GM19395 (cell line): ENCODE measurements at regions not wholly inside any gene's neighbourhood (a gene's known extent, or its start where the extent isn't known, plus 50 kb on each side); places are given as distances from the start of the nearest gene placed in this dataset.

ENCODE experiments used
- ATAC-seq: cut with Tn5 transposase; IDR thresholded peaks from one replicate; pipeline ENCODE4 v1.9.1; 2021; ENCODE audit warnings: mild to moderate bottlenecking, moderate library complexity; ENCODE audit not compliant: unreplicated experiment

DNA sequence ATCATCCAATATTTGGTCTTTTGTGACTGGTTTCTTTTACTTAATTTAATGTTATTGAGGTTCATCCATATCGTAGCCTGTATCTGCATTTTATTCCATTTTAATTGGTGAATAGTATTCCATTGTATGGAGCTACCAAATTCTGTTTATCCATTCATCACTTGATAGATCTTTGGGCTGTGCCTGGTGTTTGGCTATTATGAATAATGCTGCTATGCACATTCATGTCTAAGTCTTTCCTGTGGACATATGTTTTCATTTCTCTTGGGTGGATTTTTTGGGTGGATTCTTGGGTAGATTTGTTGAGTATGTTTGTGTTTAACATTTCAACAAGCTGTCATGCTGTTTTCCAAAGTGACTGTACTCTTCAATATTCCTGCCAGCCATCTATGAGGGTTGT is 52.5 kb upstream of the NEDD4L start:
- ATAC-seq, result no peak

DNA sequence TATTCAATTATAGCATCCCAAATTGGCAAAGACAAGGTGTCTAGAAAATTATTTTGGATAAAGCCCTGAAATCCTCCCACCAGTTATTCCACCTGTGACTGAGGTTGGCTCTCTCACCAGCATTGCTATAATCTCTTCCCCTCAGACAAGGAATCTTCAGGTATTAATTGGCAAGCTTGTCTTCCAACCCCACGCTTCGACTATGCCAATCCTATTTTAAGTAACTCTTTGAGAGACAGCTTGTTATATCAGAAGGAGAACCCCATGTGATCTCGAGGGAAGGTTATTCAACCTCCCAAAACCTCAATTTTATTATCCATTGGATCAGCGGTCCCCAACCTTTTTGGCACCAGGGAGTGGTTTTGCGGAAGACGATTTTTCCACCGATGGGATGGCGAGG is 54.5 kb upstream of the NEDD4L start:
- ATAC-seq, result no peak

DNA sequence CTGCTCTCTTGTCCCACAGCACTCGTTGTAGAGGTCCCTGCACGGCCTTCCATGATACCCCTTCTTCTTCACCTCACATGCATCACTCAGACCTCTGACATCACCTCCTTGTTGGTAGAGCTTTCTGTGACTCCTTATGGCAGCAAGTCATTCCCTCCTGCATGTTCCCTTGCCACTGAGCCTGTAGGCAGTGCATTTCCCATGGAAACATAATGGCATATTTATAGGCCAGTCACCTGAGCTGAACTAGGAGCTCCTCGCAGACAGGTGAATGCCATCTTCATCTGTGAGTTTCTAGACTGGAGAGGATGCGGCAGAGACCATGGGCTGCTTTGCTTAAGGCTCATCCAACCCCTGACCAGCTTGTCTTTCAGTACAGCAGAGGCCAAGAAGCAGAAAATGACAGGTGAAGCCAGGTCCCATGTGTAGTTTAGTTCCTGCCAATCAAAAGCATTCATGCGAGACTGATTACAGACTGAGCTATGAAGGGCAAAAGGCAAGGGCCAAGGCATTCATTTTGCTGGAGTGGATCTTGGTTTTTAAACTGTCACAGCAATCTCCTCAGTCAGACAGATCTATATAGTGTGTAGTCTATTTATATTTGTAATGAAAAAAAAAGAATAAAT is 59.4 kb upstream of the NEDD4L start:
- no peak for ATAC-seq

DNA sequence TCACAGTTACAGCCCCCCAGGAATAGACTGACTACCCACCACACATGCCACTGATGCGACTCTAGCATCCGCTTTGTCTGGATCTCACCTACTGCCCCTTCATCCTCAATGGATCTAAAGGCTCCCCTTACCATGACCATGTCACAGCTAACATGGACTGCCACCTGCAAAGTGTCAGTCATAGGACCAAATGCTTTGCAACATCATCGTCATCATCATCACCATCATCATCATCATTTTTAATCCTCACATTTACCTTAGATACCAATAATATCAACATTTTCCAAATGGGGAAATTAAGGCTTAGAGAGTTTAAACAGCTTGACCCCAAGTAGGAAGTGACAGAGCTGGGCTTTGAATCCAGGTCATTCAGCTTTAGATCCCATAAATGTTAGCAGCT is 60.1 kb upstream of the NEDD4L start:
- ATAC-seq, result no peak

DNA sequence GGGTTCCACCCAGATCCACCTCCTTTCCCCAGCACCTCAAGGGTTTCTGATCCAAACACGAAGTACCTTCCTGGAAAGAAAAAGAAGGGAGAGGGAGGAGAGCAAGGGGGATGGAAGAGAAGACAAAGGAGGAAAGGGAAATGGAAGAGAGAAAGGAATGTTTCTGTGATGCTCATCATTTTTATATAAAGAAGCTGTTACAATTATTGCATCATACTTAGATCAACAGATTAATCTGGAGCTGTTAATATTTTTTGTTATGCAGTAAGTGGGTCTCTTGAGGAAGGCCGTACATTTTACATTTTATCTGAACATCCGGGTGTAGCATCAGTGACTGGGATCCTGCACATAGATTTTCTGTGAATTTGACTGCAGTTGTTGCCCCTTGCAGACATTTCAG is 60.6 kb upstream of the NEDD4L start:
- ATAC-seq, result no peak

DNA sequence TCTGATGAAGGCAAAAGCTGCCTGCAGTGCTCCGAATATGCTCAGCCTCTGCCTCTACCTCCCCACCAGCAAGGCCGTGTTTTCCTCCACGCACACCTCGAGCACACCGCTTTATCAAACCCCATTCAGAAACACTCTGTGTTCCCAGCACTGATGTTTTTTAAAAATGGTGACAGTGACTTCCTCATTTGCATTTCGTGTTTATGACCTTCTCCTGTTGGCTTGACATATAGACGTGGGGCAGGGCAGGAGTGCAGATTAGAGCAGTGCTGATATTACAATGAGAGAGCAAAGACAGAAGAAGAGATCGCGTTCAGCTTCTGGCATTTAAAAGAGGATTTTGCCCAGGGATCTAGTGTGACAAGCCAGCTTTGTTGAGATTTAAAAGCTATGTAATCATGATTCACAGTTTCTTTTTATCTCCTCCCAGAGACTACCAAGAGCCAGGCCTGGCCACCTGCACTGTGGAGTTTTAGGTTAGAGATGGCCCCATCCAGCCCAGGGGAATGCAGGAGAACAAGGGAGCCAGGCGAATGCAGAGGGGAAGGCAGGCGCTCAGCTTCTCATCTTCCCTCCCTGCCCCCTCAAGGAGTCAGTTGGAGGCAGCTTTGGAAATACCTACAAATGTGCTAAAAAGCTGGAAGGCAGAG is 61.5 kb upstream of the NEDD4L start:
- no peak for ATAC-seq

DNA sequence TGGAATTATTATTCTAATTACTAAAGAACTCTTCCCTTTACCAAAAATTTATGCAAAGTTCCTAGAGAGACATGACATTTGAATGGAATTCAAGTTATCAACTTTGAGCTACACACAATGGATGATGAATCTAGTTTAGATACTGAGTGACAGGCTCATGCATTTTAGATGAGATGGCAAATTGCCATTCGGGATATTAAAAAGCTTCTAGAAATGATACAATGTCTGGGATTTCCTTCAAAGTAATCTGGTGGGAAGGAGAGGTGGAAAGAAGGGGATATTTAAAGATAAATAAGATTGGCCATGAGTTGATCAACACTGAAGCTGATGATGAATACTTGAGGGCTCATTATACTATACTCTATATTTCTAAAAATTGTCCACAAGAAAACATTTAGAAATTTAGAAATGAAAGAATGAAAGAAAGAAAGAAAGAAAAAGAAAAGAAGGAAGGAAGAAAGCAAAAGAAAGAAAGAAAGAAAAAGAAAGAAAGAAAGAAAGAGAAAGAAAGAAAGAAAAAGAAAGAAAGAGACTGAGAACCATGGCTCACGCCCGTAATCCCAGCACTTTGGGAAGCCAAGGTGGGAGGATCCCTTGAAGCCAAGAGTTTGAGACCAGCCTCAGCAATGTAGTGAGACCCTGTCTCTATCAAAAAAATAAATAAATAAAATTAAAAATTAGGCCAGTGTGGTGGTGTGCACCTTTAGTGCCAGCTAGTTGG is 62.6 kb upstream of the NEDD4L start:
- no peak for ATAC-seq

DNA sequence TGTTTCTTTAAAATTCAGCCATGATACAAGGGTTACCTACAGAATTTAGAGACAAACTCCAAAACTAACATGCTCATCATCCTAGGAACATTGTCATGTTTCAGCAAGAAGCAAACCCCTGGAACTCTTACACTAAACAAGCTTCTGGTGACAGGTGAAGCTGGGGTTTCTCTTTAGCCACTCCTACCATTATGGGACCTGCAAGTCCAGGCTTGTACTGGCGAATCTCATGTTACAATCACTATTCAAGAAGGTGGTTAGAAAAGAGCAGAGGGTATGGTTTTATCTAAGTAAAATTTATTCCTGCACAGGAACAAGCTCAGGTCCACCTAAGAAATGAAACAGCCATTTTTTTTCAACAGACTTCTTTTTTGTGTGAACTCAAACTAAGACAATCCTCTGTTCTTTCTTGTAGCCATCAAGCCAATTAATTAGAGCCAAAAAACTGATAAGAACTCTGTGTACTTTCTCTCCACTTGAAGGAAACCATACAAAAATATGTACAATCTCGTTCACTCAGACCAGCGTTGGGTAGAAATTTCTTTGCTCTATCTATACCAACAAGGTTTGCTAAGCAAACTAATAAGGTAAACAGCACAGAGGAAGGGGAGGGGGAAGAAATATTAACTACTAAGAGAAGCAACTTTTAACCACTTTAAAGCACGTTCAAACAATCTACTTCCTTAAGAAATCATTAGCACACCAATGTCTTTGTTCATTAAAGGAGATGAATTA is 63.3 kb upstream of the NEDD4L start:
- ATAC-seq, result no peak

DNA sequence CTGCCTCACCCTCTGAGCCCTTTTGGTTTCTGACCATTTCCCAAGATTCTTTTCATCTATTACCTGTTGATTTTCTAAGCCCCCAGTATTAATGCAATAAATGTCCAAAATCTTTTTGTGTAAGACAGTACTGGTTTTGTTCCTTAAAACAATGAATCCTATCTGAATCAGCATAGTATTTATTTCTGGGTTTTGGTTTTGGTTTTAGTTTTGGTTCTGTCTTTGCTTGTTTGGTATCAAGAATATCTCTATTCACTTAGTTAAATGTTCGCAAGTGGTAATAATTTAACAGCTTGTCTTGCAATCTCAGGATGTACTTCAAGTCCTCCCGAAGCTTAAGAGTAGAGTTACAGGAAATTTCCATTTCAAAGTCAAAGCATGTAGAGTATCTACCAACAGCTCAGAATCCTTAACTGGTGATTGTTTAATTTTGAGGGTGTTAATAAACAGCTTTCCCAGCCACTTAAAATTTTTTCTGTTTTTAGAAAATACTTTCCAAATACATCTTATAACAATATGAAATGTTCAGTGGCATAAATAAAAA is 67.7 kb upstream of the NEDD4L start:
- peak; percentile 57 for ATAC-seq

DNA sequence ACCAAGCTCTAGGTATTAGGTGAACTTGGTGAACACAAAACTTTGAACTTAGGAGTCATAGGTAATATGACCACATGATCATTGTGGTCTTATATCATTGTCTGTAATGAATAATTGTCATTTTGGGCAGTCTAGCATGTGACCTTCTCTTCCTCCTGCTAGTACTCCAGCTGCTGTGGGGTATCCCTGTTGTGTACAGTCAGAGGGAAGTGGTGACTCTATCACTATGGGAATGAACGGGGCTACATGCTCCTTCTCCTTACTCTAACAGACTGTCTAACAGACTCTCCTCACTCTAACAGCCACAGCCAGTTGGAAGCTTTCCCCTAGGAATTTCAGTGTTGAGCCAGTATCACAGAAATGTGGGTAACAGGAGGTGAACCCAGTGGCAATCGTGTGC is 68.2 kb upstream of the NEDD4L start:
- peak; percentile 34 for ATAC-seq

DNA sequence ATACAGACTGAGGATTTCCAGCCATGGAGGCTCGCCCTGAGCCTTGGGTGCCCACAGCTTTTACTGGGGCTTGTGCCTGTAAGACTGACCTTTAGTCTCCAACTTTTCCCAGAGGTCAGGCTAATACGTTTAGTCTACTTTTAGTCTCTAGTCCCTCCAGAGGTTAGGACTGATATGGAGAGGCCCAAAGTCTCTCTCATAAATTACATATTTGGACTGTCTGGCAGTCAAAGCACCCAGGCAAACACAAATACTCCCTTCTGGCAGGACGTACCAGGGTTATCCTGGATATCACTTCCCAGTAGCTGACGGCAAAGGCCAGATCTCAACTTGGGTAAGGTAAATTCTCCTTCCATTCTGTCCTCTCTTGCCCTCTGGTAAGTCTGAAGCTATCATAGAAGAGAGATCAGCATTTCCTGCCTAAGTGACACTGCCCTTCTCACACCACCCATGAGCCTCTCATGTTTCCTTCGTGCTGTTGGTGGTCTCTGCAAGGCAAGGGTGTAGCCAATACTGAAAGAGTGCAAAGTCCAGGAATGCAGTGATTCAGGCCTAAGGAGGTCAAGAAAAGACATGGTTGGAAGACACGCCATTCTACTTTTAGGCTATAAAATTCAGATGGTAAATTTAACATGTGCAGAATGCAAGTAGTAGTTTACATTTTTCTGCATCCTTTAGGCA is 69.3 kb upstream of the NEDD4L start:
- no peak for ATAC-seq

DNA sequence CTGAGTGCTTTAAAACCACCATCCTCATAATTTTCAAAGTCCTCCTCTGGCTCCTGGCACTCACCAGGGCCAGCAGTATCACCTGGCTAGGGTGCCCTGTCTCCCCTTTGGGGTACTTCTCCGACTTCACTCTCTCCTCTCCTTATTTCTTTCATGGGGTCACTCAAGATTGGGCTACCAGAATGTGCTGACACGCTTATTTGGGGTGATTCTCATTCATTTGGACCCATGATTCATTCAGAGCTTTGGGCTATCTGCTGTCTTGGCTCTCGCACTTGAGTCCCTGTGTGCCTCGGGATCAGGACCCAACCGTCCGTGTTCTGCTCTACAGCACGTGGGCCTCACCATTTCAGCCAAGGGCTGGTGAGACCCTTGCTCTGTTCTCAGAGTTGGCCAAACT is 70.1 kb upstream of the NEDD4L start:
- no peak for ATAC-seq

DNA sequence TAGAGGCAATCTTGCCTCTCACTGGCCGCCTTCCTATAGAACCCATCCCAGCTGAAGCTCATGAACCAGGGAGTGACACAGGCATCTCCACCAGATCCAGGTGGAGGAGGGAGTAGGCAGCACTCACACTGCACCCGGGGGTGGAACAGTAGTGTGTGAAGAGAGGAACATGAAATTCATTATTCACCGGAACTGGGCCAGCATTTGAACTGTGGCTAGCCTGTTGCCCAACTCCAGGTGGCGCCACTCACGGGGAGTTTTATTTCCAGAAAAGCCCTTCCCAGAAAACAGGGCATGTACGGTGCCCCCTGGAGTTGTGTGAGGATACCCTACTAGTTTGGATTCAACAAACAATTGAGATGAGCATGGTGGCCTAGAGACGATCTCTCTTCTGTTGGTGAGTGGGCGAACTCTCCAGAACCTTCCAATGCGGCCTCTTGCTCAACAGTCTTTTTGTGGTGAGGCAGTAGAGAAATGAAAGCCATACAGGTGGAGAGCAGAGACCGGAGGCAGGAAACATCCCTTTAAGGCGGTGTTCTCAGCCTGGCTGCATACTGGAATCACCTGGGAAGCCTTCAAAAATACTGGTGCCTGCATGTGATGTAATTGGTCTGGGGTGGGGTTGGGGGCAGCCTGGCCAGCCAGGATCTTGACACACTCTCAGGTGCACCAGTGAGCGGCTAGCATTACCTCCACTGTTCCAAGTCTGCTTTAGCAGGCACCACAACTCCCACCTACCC is 73.5 kb upstream of the NEDD4L start:
- no peak for ATAC-seq

DNA sequence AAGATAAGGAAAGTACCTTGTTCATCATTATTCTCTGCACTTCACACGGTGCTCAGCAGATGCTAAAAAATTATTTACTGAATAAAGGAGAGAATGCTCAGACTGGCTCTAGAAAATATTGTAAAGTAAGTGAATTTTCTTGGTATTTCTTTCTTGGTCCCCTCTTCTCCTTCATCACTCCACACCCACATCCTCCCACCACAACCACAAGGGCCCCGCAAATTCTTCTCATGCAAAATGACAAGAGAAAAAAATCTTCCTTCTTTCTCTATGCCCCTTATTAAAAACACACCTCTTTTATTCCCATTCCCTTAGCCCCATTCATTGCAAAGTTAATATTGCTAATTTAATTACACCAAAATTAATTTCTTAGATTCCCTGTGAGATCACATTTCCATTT is 74.2 kb upstream of the NEDD4L start:
- ATAC-seq, result no peak

DNA sequence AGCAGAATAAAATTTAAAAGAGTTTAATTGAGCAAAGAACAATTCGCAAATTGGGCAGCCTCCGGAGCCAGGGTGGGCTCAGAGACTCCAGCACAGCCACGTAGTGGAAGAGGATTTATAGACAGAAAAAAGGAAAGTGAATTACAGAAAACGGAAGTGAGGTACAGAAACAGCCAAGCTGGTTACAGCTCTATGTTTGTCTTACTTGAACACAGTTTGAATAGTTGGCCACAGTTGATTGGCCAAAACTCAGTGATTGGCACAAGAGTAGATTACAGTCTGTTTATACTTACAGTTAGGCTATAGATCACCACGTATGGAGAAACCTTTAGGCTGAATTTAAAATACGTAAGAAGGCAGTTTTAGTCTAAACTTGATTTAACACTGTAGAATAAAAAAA is 78.8 kb upstream of the NEDD4L start:
- peak; percentile 60 for ATAC-seq

DNA sequence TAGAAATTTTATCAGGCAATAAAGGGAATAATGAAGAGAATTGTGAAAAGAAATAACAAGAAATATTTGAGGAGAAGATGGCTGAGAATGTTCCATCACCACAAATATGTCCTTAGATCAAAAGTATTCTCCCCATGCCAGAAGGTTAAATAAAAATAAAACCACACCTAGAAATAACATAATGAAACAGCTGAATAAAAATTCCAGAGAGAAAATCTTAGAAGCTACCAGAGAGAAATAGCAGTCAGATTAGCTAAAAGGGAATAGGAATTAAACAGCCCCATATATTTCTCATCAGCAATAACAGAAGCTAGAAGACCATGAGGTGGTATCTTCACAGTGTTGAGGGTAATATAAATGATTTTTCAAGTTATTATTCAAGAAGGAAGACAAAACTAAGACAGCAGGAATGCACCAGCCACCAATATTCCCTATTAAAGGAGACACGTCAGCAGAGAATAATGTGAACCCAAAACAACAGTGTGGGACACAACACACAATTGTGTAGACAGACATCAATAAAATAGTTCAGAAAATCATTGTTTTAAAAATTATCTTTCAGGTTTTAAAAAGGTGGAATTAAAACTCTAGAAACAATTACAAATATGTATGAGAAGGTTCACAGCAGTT is 82.0 kb upstream of the NEDD4L start:
- ATAC-seq, result no peak

DNA sequence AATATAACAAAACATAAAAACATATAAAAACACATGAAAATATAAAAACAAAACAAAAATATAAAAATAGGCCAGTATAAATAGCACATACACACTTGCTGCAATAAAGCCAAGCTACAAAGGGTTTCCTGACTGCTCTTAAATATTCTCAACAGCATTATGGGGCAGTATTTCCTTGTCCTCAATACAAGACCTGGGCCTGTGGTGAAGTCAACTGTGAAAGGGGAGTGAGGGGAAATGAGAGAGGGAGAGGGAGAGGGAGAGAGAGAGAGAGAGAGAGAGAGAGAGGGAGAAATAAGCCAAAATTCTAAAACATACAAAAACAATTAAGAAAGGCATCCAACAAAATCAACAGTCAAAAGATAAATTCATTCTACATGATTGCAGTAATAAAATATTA is 82.6 kb upstream of the NEDD4L start:
- ATAC-seq, result no peak

DNA sequence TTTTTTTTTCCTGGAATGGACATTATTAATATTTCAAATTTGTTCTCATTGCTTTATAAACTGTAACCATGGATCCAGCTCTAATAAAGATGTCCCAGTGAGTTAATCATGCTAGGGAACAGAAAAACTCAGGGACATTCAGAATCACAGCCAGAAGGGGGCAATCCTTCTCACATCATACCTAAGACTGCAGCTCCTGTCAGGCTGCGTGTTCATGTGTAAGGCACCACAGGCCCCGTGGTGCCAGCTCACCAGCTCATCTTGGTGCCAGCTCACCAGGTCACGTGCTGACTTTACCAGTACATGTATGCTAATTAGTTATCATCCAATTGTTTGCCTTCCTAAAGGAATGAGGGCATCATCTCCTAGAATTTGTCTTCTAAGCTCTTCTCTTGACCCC is 84.7 kb upstream of the NEDD4L start:
- ATAC-seq, result no peak

DNA sequence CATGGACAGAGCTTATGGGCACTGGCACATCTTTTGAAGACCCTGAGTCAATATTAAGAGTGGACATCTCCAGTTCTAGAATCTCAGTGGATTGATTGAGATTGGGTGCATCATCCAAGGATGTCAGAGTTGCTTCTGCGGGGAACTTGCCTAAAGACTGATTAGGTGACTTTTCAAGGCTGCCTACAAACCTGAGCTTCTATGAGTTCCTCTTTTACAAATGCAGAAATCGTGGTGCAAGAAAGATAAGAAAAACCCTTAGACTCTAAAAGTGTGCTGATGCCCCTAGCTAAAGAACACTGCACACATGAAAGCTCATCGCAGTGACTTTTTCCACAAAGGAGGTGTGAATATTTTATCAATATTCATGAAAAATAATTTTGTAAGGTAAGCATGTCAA is 86.8 kb upstream of the NEDD4L start:
- ATAC-seq, result no peak

DNA sequence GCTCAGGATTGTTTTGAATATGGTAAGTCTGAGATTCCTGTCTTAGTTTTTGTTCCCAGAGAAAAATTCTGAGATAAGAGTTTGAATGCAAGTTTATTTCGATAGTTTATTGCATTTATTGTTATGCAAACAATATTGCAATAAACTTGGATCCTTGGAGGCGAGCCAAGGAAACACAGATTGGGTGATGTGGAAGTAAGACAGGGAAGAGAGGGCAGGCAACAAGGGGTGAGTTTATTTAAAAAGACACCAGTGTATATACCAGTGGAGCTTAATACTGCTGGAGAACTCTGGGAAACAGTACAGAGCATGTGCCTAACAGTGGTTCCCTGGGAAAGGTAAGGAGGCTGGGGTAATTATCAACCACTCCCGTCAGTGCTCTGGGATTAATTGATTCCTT is 87.5 kb upstream of the NEDD4L start:
- ATAC-seq, result no peak
